GM19468 (cell line): ENCODE measurements at regions not wholly inside any gene's neighbourhood (a gene's known extent, or its start where the extent isn't known, plus 50 kb on each side); places are given as distances from the start of the nearest gene placed in this dataset.
"Not testable (repeated sequence)": the region's sequence is repeated elsewhere in the genome, so short reads cannot be mapped to it uniquely, and the experiment has no call there.

Experiments
- ATAC-seq: cut with Tn5 transposase; IDR thresholded peaks from one replicate; pipeline ENCODE4 v1.9.1; 2021; ENCODE audit warnings: mild to moderate bottlenecking, moderate library complexity, moderate number of reproducible peaks; ENCODE audit not compliant: unreplicated experiment; ENCODE audit errors: extremely low read depth

DNA sequence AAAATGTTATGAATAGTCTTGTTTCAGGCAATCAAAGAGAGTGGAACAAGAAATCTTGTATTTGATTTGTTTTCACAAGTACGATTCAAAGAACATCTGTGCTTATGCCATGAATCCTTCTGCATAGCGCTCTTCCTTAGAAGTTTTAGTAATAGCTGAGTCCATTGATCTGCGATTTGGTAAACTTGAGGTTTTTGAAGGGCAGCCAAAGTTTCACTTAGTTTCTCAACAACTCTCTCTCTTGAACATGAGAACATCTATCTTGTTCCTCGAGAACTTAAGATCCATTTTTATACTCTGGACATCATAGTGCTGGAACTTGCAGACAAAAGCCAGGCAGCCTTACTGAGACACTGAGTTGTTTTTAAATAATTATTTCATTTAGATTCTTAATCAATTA, 96.2 kb upstream of the USP15 start:
- no peak for ATAC-seq

DNA sequence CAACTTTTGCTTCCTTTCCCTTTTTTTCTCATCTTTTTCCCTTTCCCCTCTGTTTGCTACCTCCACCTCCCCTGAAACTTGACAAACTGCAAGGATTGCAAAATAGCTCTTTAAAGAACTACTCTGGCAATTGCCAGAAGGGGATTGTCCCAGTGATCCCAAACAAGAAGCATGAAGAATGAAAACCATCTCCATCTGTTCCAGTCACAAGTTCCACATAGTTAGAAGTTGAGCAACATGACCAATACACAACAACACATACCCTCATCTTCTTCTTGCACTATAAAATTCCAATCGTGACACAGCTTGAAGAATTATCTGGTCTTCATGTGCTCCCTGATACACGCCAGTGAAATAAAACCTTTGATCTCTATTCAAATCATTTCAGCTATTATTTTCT, 93.7 kb upstream of the USP15 start:
- no peak for ATAC-seq

DNA sequence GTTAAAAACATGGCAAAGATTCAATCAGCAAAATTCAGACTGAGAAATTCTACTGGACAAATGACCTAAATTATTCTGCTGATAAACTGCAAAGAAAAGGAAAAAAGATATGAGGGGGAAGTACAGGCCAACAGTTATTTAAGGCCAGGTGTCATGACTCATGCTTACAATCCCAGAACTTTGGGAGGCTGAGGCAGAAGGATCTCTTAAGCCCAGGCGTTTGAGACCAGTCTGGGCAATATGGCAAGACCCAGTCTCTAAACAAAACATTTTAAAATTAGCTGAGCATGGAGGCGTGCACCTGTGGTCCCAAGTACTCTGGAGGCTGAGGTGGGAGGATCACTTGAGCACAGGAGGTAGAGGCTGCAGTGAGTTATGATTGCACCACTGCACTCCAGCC, 91.8 kb upstream of the USP15 start:
- no peak for ATAC-seq

DNA sequence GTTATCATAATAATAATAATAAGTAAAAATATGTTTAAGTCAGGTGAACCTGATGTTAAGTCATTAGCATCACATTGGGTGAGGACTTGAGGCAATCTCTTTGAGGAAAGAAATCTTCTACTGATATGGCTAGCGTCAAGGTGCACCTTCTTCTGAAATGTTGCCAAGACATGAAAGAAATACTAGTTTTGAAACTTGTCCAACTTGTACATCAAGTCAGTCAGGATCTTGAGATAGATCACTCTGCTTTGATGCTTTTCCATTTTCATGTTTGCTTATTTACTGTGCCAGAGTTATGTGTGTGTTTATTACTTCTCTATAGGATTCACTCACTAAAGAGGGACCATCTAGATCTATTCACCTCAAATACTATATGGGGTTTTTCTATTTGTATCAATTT, 90.0 kb upstream of the USP15 start:
- no peak for ATAC-seq

DNA sequence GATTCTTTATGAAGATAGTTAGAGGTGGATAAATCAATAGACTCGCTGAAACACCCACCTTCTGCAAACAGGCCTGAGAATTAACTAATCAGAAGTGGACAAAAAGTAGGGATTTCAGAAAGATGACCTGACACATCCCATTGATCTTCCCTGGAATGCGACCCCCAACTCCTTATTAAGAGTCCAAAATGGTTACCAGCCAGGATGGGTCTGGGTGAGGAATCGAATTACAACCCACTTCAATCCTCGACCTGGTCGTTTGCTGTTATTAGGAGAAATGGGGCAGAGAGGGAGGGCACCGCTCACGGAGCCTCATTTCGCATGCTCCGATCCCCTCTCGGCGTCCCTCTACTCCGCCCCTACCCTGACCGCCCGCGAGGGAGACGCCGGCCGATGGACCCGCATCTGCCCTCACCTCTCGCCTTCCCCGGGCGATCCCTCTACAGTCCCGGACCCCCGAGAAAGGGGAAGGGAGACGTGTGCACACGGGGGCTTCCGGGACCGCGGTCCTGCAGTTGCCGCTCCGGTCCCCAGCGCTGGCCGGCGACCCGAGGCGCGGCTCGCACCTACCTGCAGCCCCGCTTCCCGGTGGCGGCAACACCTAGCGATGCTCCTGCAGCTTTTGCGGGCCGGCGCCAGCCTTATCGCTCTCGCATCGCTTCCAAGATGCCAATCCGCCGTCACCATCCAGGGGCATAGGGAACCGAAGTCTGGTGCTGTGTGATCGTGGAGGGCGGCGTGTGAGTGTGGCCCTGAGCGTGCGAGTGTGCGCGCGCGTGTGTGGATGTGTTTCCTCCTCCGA, 69.3 kb upstream of the USP15 start:
- no peak for ATAC-seq

DNA sequence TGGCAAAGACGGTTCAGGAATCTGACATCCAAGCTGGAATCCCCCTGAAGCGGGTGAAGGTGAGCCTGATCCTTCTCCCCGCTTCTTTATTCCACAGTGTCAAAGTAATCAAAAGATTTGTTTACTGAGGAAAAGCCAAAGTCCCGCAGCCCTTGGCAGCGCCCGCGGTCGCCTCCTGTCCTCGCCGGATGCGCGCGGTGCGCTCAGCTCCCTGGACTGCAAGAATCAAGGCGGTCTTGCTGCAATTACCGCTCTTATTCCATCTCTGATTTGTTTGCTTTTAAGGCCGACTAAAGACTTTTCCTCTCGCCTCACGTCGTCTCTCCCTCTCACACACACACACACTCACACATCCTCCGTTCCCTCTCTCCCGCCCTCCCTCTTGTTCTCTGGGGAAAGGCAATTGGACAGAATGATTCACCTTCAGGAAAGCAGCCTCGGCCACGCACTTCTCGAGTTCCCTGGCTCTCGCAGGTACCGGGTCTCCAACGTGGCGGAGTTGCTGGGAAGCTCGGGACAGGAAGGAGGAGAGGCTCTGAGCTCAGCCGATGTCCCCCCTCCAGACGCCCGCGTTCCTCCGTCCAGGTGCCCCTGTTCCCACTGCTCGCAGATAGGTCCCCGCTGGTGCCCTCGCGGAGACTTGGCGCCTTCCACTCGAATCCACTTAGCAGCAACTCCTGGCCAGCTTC, 68.6 kb upstream of the USP15 start:
- no peak for ATAC-seq

DNA sequence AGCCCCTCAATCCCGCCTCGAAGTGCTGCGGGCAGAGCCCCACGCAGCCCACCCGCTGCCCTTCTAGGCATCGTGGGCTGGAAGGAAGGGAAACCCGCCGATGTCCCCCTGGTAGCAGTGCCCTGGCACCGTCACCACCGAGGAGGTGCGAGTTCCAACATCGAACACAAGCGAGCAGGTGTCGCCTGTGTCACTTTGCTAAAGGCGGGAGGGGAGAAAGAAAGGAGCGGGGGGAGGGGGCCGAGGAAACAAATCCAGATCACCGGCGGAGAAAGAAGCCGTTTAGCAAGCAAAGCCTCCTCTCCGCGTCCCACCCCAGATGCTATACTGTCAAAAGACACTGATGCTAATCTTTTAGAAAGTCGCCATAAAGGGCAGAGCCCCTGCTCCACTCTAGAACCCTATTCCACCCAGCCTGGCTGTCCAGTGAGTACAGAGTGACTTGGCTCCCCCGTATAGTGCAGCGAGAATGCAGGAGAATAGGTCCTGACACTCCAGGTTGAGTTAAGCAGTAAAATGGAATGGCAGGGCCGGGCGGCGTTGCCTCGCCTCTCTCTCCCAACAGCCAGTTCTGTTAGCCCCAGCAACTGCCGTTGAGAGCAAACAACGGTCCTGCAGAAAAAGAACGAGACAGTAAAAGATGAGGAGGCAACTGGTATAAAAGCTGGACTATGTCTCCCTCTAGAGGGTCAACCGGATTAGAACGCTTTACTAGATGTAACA, 67.9 kb upstream of the USP15 start:
- peak; percentile 82 for ATAC-seq

DNA sequence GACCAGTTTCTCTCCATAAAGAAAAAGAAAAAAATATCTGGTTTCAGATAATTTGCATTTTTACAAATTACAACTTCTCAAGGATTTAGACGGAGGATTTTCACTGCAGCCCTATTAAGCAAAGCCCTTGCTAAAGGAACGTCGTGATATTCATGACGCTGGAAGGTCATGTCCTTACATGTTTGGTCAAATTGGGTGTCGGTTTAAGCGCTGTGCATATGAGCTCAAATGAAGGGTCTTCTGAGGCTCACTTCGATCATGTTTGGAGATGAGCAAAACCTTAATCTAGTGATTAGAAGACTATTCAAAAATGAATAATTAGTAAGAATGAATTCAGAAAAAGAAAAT, 67.3 kb upstream of the USP15 start:
- ATAC-seq = no peak

DNA sequence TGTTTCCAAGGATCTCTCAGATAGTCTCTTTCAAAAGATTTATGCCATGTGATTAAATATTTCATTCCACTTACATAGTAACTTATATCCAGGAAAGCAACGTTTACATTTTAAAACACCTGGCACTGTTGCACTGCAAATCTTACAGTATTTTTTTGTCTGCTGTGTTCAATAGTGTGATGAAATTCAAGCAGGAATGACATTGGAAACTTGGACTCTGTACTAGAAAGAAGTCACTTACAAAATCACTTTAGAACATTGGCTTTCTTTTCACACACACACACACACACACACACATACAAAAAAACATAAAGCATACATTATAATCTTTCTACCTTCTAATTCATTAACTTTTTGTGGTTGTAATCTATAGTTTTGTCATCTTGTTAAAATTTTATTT, 66.2 kb upstream of the USP15 start:
- ATAC-seq = no peak

DNA sequence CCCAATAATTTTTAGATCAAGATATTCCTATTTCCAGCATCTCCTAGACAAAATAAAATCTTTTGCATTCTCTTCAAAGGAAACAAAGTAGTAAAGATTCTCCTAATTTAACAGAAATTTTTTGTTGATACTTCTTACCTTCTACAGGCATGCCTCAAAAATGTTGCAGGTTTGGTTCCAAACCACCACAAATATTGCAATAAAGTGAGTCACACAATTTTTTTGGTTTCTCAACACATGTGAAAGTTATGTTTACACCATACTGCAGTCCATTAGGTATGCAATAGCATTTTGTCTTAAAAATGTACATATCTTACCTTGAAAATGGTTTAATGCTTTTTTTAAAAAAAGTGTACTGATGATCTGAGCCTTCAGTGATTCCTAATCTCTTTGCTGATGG, 65.6 kb upstream of the USP15 start:
- no peak for ATAC-seq

DNA sequence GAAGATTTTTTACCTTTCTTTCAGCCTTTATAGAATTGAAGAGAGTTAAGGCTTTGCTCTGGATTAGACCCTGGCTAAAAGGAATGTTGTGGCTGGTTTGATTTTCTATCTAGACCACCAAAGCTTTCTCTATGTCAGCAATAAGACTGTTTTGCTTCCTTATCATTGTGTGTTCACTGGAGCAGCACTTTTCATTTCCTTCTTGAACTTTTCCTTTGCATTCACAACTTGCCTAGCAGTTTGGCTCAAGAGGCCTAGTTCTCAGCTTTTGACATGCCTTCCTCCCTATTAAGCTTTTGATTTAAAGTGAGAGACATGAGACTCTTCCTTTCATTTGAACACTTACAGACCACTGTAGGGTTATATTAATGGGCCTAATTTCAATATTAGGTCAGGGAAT, 64.1 kb upstream of the USP15 start:
- no peak for ATAC-seq

DNA sequence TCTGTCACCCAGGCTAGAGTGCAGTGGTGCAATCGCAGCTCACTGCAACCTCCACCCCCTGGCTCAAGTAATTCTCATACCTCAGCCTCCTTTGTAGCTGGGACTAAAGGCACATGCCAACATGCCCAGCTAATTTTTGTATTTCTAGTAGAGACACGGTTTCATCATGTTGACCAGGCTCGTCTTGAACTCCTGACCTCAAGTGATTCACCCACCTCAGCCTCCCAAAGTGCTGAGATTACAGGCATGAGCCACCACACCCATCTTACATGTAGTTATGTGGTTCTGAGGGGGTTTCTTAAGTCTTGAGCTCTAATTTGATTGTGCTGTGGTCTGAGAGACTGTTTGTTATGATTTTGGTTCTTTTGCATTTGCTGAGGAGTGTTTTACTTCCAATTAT, 57.3 kb upstream of the USP15 start:
- not testable (repeated sequence) for ATAC-seq

DNA sequence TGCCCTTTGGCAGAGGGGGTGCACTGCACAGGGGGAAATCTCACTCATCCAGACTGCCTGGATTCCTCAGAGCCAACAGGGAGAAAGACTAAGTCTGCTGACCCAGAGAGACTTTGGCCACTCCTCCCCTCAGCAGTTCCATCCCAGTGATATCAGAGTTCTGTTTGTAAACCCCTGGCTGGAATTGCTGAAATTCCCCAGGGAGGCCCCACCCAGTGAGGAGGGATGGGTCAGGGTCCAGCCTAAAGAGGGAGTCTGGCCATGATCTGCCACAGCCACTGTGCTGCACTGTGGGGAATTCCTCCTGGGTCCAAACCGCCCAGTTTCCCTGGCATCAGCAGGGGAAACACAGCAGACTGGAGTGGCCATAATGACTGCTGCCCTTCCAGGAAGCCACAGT, 54.9 kb upstream of the USP15 start:
- no peak for ATAC-seq

DNA sequence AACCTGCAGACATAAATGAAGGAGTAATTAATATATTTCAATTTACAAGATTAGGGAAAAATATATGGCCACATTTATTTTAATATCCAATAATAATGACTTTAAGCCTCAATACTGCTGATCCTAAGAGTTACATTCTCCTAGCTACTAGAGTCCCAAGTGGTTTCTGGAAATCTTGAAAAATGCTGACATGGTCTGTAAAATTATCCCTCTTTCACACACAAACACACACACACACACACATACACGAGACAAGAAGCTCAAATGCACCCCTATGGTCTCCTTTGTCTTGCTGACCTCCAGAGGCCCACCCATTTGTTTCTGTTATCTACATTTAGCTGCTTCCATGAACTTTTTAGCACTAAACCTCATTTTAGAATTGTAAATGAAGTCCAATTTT, 53.0 kb upstream of the USP15 start:
- no peak for ATAC-seq
